Coronary artery (tissue), 2 donors: ENCODE measurements at regions not wholly inside any gene's neighbourhood (a gene's known extent, or its start where the extent isn't known, plus 50 kb on each side); places are given as distances from the start of the nearest gene placed in this dataset.

Experiments used
- DNase-seq: peaks from one replicate; pipeline ENCODE4 v3.0.0-alpha.2; 2017; ENCODE audit warnings: low spot score
- H3K27ac ChIP-seq, 2 donors: fragments of 200-600 bp; sonication (generic); one replicate each; pipeline ENCODE4 v1.5.1; 2016 to 2019
- H3K4me3 ChIP-seq: fragments of 200-600 bp; sonication (generic); 2 replicates; pipeline ENCODE4 v1.5.1; 2016; ENCODE audit warnings: mild to moderate bottlenecking, moderate library complexity
- CTCF ChIP-seq: fragments of 200-600 bp; sonication (generic); IDR thresholded peaks from one replicate; pipeline ENCODE4 v1.5.1; 2019; ENCODE audit warnings: antibody characterized with exemption

GRCh38 chr10:130901311-130902165 lies 410.0 kb downstream of the TCERG1L start:
- no peak overlapping the region for H3K4me3 ChIP-seq
- no peak for DNase-seq
- H3K27ac ChIP-seq, result no peak overlapping the region
- no peak for TF ChIP-seq CTCF

- no peak for DNase-seq
- Histone ChIP-seq H3K4me3 (no peak overlapping the region), H3K27ac (no peak overlapping the region)
- no peak for TF ChIP-seq CTCF
These were observed 409.1 kb downstream of the TCERG1L start for GRCh38 chr10:130902471-130902870.

DNA sequence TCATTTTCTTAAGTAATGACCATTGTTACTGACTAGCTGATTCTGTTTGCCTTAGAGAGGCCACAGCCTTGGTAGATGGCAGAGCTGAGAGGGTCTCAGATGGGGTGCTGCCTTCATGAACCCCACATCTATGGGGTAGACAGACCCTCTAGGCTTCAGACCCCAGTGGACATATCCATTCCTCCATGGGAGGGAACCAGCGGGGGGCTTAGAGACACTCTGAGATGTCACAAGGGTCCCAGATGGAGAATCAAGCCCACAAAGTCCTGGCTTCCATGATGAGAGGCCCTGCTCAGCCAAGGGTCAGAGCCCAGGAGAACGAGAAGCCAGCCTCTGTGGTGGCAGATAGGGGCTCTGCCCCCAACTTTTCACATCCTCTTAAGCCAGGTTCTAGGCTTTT lies 408.6 kb downstream of the TCERG1L start:
- no peak overlapping the region for H3K4me3 ChIP-seq
- H3K27ac ChIP-seq, result no peak overlapping the region
- DNase-seq, result no peak
- TF ChIP-seq CTCF, result no peak

DNA sequence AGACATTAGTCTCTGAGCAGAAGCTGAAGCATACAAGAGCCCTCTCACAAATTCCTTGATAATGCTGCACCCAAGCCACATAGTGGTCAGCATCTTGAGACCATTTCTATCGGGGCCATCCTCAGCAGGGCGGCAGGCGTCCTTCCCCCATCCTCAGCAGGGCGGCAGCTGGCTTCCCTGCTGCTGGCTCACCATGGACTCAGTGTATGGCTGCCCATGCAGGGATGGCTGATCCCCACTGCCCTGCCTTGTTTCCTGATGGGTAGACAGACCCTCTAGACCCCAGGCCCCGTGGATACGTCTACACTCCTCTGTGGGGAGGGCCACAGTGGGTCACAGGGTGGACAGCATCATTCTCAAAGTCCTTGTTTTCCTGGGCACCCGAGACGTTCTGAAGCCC lies 406.8 kb downstream of the TCERG1L start:
- DNase-seq, result no peak
- Histone ChIP-seq H3K27ac (no peak overlapping the region), H3K4me3 (no peak overlapping the region)
- no peak for TF ChIP-seq CTCF

DNA sequence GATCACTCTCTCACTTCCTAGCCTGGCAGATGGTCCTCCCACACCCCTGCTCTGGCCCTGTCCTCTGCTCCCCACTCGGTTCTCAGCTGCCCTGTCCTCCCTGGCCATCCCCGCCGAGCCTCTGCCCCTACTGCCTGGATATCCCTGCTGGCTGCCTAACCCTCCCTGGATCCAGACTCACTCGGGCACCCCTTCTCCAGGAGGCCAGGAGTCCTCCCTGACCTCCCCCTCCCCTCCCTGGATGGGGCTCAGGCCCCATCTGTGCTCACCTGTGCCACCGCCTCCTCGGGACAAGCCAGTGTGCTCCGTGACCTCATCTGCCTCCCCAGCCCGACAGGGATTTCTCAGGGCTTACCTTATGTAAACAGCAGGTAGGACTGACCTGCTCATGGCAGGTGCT lies 406.1 kb downstream of the TCERG1L start:
- no peak for DNase-seq
- no peak for TF ChIP-seq CTCF

DNA sequence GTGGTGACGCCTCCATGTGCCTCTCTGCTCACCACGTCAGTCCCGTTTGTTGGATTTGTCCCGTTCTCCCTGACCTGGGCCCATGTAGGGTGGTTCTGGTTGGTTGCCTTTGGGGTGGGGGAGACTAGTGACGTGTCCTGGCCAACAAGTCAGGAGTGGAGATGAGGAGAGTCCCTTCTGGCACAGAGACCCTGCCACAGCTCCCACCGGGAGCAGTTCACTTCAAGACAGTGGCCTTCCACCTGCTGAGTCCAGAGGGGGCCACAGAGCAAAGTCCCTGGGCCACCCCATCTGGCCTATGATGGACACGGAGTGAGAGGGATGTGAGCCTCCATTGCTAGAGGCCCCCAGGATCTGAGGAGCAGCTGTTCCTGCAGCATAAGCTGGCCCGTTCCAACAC lies 405.6 kb downstream of the TCERG1L start:
- no peak for DNase-seq
- no peak for TF ChIP-seq CTCF
- Histone ChIP-seq H3K4me3 (no peak overlapping the region), H3K27ac (no peak overlapping the region)

More for the DNA sequence above, 406.1 kb downstream of the TCERG1L start:
- no peak overlapping the region for H3K27ac ChIP-seq
- H3K4me3 ChIP-seq, result no peak overlapping the region

DNA sequence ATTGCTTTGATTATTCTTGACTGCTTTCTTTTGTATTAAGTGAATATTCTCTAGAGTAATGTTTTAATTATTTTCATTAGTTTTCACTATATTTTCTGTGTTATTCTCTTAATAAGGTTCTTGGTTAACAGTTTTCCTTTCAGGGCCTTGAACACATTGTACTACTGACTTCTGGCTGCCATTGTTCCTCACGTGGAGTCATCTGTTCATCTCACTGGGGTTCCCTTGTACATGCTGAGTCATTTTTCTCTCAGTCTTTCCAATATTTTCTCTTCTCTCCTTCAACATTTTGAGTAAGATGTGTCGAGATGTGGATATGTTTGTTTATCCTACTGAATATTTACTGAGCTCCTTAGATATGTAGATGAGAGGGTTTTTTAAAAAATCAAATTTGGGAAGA lies 400.7 kb downstream of the TCERG1L start:
- TF ChIP-seq CTCF, result no peak
- DNase-seq, result no peak
- no peak overlapping the region for H3K27ac ChIP-seq
- H3K4me3 ChIP-seq, result no peak overlapping the region
